Retina (tissue), 1 donor: ENCODE measurements at regions not wholly inside any gene's neighbourhood (a gene's known extent, or its start where the extent isn't known, plus 50 kb on each side); places are given as distances from the start of the nearest gene placed in this dataset.

ENCODE experiments used
- DNase-seq: peaks from one replicate; pipeline ENCODE4 v3.0.0-alpha.2; 2016

GRCh38 chr19:28971049-28971448 lies 241.9 kb downstream of the UQCRFS1 start:
- DNase-seq, result no peak

GRCh38 chr19:28968721-28969120 lies 244.2 kb downstream of the UQCRFS1 start:
- no peak for DNase-seq

- no peak for DNase-seq
Measured at GRCh38 chr19:28966737-28967399, 246.1 kb downstream of the UQCRFS1 start.

GRCh38 chr19:28964500-28964899 lies 248.5 kb downstream of the UQCRFS1 start:
- no peak for DNase-seq

- DNase-seq, result no peak
Measured at GRCh38 chr19:28963486-28964250, 249.3 kb downstream of the UQCRFS1 start.

GRCh38 chr19:28961772-28962500 lies 251.0 kb downstream of the UQCRFS1 start:
- DNase-seq, result no peak

GRCh38 chr19:28960986-28961705 lies 251.8 kb downstream of the UQCRFS1 start:
- no peak for DNase-seq

- no peak for DNase-seq
Measured at GRCh38 chr19:28960586-28960985, 252.4 kb downstream of the UQCRFS1 start.

- DNase-seq, result no peak
Measured at GRCh38 chr19:28956961-28957360, 256.0 kb downstream of the UQCRFS1 start.

GRCh38 chr19:28956421-28956820 lies 256.5 kb downstream of the UQCRFS1 start:
- no peak for DNase-seq

- DNase-seq, result no peak
Measured at GRCh38 chr19:28949535-28949934, 263.4 kb downstream of the UQCRFS1 start.

GRCh38 chr19:28949027-28949426 lies 263.9 kb downstream of the UQCRFS1 start:
- DNase-seq, result no peak

- DNase-seq, result no peak
Measured at GRCh38 chr19:28948566-28948965, 264.4 kb downstream of the UQCRFS1 start.

- peak; percentile 63 for DNase-seq
Measured at GRCh38 chr19:28948026-28948425, 264.9 kb downstream of the UQCRFS1 start.

- DNase-seq, result no peak
Measured at GRCh38 chr19:28943651-28944050, 269.3 kb downstream of the UQCRFS1 start.

GRCh38 chr19:28941833-28942232 lies 271.1 kb downstream of the UQCRFS1 start:
- no peak for DNase-seq

GRCh38 chr19:28940751-28941500 lies 272.0 kb downstream of the UQCRFS1 start:
- no peak for DNase-seq

GRCh38 chr19:28939236-28939635 lies 273.7 kb downstream of the UQCRFS1 start:
- DNase-seq, result no peak

GRCh38 chr19:28936001-28936400 lies 276.9 kb downstream of the UQCRFS1 start:
- no peak for DNase-seq

- DNase-seq, result no peak
Measured at GRCh38 chr19:28934631-28935030, 278.3 kb downstream of the UQCRFS1 start.

GRCh38 chr19:28933039-28933438 lies 279.9 kb downstream of the UQCRFS1 start:
- no peak for DNase-seq

GRCh38 chr19:28932446-28932845 lies 280.5 kb downstream of the UQCRFS1 start:
- DNase-seq, result no peak
